ENCODE measurements at regions not wholly inside any gene's neighbourhood (a gene's known extent, or its start where the extent isn't known, plus 50 kb on each side); places are given as distances from the start of the nearest gene placed in this dataset.
"Not testable (repeated sequence)": the region's sequence is repeated elsewhere in the genome, so short reads cannot be mapped to it uniquely, and the experiment has no call there.

- H3K27ac ChIP-seq: no peak overlapping the region
- TF ChIP-seq, protein P1, sequence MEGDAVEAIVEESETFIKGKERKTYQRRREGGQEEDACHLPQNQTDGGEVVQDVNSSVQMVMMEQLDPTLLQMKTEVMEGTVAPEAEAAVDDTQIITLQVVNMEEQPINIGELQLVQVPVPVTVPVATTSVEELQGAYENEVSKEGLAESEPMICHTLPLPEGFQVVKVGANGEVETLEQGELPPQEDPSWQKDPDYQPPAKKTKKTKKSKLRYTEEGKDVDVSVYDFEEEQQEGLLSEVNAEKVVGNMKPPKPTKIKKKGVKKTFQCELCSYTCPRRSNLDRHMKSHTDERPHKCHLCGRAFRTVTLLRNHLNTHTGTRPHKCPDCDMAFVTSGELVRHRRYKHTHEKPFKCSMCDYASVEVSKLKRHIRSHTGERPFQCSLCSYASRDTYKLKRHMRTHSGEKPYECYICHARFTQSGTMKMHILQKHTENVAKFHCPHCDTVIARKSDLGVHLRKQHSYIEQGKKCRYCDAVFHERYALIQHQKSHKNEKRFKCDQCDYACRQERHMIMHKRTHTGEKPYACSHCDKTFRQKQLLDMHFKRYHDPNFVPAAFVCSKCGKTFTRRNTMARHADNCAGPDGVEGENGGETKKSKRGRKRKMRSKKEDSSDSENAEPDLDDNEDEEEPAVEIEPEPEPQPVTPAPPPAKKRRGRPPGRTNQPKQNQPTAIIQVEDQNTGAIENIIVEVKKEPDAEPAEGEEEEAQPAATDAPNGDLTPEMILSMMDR (IDR thresholded peaks at IDR 0.05): no peak
- TF ChIP-seq ZFX (IDR thresholded peaks at IDR 0.05; ENCODE audit: borderline replicate concordance): no peak
Measured at GRCh38 chr2:189350540-189351209, 90.6 kb upstream of the WDR75 start.

DNA sequence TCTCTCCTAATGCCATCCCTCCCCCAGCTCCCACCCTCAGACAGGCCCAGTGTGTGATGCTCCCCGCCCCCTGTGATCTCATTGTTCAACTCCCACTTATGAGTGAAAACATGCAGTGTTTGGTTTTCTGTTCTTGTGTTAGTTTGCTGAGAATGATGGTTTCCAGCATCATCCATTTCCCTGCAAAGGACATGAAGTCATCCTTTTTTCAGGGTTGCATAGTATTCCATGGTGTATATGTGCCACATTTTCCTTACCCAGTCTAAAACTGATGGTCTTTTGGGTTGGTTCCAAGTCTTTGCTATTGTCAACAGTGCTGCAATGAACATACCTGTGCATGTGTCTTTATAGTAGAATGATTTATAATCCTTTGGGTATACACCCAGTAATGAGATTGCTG lies 89.3 kb upstream of the WDR75 start:
- not testable (repeated sequence) for H3K27ac ChIP-seq

DNA sequence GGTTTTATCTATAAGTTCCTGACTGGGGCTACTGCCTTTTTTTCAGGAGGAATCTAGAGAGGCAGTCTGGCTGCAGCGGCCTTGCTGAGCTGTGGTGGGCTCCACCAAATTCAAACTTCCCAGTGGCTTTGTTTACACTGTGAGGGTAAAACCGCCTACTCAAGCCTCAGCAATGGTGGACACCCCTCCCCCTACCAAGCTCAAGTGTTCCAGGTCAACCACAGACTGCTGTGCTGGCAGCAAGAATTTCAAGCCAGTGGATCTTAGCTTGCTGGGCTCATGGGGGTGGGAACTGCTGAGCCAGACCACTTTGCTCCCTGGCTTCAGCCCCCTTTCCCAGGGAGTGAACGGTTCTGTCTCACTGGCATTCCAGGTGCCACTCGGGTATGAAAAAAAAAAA lies 83.9 kb upstream of the WDR75 start:
- not testable (repeated sequence) for H3K27ac ChIP-seq

- no peak overlapping the region for H3K27ac ChIP-seq
- TF ChIP-seq, protein P1 (IDR thresholded peaks at IDR 0.05): no peak
- TF ChIP-seq ZFX (IDR thresholded peaks at IDR 0.05; ENCODE audit: borderline replicate concordance): no peak
Measured at GRCh38 chr2:189360861-189361260, 80.4 kb upstream of the WDR75 start.

DNA sequence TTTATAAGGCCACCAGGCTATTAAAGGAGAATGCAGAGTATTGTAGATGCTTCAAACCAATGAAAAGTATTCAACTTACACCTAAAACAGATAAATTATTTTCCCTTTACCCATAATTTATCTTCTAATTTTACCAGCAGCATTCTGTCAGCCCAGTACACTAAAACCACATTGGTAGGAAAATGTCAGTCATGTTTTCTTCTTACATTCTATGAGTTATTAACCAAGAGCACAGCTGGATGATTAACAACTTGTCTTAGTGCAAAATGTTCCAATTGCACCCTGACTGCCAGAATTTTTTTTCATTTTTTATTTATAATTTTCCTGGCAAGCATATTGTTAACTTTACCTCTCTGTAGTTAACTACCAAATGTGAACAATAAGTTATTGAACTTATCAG lies 79.0 kb upstream of the WDR75 start:
- no peak overlapping the region for H3K27ac ChIP-seq
- no peak for TF ChIP-seq ZFX (IDR thresholded peaks at IDR 0.05; ENCODE audit: borderline replicate concordance)
- TF ChIP-seq, protein P1 (IDR thresholded peaks at IDR 0.05): no peak

GRCh38 chr2:189363559-189363958 lies 77.7 kb upstream of the WDR75 start:
- no peak overlapping the region for H3K27ac ChIP-seq
- TF ChIP-seq, protein P1 (IDR thresholded peaks at IDR 0.05): no peak
- TF ChIP-seq ZFX (IDR thresholded peaks at IDR 0.05; ENCODE audit: borderline replicate concordance): no peak

DNA sequence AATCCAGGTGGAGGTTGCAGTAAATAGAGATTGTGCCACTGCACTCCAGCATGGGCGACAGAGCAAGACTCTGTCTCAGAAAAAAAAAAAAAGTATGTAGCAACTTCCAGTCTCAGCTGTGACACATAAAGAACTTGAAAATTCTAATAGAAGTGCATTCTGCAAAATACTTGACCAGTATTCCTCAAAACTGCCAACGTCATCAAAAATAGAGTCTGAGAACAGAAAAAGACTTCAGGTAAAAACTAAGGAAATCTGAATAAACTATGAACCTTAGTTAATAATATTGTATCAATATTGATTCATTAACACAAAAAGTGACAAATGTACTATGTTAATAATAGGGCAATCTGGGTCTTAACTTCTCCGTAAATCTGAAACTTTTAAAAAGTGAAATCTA lies 76.7 kb upstream of the WDR75 start:
- TF ChIP-seq, protein P1 (IDR thresholded peaks at IDR 0.05): no peak
- TF ChIP-seq ZFX (IDR thresholded peaks at IDR 0.05; ENCODE audit: borderline replicate concordance): no peak
- no peak overlapping the region for H3K27ac ChIP-seq

- H3K27ac ChIP-seq: no peak overlapping the region
- TF ChIP-seq, protein P1 (IDR thresholded peaks at IDR 0.05): no peak
- no peak for TF ChIP-seq ZFX (IDR thresholded peaks at IDR 0.05; ENCODE audit: borderline replicate concordance)
Measured at GRCh38 chr2:189366349-189366748, 74.9 kb upstream of the WDR75 start.

Data from 22Rv1 (cell line).